NB4 (cell line): ENCODE measurements at regions not wholly inside any gene's neighbourhood (a gene's known extent, or its start where the extent isn't known, plus 50 kb on each side); places are given as distances from the start of the nearest gene placed in this dataset.

ENCODE experiments used
- DNase-seq: peaks from one replicate; pipeline ENCODE4 v3.0.0; 2010; ENCODE audit warnings: low read depth
- H3K4me3 ChIP-seq: one replicate; pipeline ENCODE4 v1.5.1; 2011; ENCODE audit warnings: mild to moderate bottlenecking, low read depth, low read length, moderate library complexity
- MYC ChIP-seq: IDR thresholded peaks from 2 replicates; pipeline ENCODE4 v1.6.1; 2011; ENCODE audit warnings: low read depth, low read length
- POLR2A ChIP-seq: IDR thresholded peaks from 2 replicates; pipeline ENCODE4 v1.6.1; 2011; ENCODE audit warnings: mild to moderate bottlenecking; ENCODE audit not compliant: insufficient read length; ENCODE audit errors: extremely low read depth
- TF ChIP-seq, protein P1 (sequence below): IDR thresholded peaks from one replicate; pipeline ENCODE4 v1.5.1; 2012; ENCODE audit warnings: low read depth, low read length
- TF ChIP-seq, protein P2 (sequence below): IDR thresholded peaks from 2 replicates; pipeline ENCODE4 v1.6.1; 2011; ENCODE audit warnings: low read depth, low read length

- TF ChIP-seq POLR2A, result no peak
- TF ChIP-seq, protein P1, sequence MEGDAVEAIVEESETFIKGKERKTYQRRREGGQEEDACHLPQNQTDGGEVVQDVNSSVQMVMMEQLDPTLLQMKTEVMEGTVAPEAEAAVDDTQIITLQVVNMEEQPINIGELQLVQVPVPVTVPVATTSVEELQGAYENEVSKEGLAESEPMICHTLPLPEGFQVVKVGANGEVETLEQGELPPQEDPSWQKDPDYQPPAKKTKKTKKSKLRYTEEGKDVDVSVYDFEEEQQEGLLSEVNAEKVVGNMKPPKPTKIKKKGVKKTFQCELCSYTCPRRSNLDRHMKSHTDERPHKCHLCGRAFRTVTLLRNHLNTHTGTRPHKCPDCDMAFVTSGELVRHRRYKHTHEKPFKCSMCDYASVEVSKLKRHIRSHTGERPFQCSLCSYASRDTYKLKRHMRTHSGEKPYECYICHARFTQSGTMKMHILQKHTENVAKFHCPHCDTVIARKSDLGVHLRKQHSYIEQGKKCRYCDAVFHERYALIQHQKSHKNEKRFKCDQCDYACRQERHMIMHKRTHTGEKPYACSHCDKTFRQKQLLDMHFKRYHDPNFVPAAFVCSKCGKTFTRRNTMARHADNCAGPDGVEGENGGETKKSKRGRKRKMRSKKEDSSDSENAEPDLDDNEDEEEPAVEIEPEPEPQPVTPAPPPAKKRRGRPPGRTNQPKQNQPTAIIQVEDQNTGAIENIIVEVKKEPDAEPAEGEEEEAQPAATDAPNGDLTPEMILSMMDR, result no peak
- TF ChIP-seq, protein P2, sequence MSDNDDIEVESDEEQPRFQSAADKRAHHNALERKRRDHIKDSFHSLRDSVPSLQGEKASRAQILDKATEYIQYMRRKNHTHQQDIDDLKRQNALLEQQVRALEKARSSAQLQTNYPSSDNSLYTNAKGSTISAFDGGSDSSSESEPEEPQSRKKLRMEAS, result no peak
- TF ChIP-seq MYC, result no peak
- H3K4me3 ChIP-seq, result no peak overlapping the region
- no peak for DNase-seq
Observed at GRCh38 chr17:33512113-33512512, 219.0 kb upstream of the ASIC2 start.

DNA sequence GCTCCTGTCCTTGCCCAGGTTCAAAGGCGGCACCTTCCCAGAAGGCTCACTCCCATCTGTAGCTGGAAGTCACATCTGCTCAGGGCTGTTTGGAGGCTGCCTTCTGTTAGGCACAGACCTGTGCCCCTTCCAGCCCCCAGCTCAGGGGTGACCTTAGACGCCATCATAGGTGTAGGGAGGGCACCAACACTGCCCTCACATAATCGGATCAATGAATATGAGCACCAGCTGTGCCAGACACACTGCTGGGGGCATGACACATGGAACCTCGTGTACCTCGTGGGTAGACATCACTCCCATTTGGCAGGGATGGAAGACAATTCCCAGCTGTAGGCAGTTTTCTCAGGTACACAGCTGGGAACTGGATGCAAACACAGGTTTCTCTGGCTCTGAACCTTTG is 220.7 kb upstream of the ASIC2 start:
- DNase-seq, result no peak
- no peak overlapping the region for H3K4me3 ChIP-seq
- TF ChIP-seq, protein P1, result no peak
- TF ChIP-seq MYC, result no peak

DNA sequence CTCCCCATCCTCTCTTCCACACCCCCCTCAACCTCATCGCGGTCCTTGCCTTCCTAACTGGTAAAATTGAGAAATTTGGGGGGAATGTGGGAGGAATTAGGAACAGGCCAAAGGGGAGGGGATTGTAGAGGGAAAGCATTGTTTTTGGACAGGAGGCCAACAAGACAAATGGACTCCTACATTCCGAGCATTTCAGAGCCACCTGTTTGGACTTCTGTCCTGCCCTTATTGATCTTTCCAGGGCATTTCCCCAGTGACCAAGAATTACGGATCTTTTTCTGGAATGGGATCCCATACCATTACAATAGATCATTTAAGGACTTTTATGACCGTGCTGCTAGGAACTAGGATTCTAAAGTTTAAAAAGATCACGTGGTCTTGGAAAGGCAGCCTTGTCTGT is 221.3 kb upstream of the ASIC2 start:
- TF ChIP-seq POLR2A (no peak), MYC (no peak)
- TF ChIP-seq, protein P2, result no peak
- TF ChIP-seq, protein P1, result no peak
- no peak for DNase-seq
- no peak overlapping the region for H3K4me3 ChIP-seq

DNA sequence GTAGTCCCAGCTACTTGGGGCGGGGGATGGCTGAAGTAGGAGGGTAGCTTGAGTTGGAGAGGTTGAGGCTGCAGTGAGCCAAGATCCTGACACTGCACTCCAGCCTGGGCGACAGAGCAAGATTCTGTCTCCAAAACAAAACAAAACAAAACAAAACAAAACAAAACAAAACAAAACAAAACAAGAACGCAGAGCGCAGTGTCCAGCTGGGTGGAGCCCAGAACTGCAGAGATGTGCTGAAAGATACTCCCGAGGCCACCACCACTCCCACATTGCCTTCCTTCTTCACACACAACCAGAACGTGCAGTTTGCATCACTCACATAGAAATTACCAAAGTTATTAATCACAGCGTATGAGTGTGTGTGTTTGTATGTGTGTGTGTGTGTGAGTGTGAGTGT is 222.9 kb upstream of the ASIC2 start:
- no peak overlapping the region for H3K4me3 ChIP-seq
- no peak for DNase-seq
- no peak for TF ChIP-seq POLR2A
- TF ChIP-seq, protein P1, result no peak
- no peak for TF ChIP-seq MYC
- TF ChIP-seq, protein P2, result no peak

GRCh38 chr17:33516645-33517044 is 223.6 kb upstream of the ASIC2 start:
- no peak overlapping the region for H3K4me3 ChIP-seq
- TF ChIP-seq, protein P1, result no peak
- no peak for TF ChIP-seq MYC
- TF ChIP-seq, protein P2, result no peak
- TF ChIP-seq POLR2A, result no peak
- DNase-seq, result no peak

- TF ChIP-seq, protein P1, result no peak
- TF ChIP-seq, protein P2, result no peak
- DNase-seq, result peak; percentile 47
- no peak overlapping the region for H3K4me3 ChIP-seq
Observed at GRCh38 chr17:33517746-33518145, 224.7 kb upstream of the ASIC2 start.
